ENCODE measurements at regions not wholly inside any gene's neighbourhood (a gene's known extent, or its start where the extent isn't known, plus 50 kb on each side); places are given as distances from the start of the nearest gene placed in this dataset.

GRCh38 chr4:106503116-106504050 lies 134.8 kb upstream of the GIMD1 start:
- DNase-seq, result no peak

GRCh38 chr4:106502106-106502699 lies 133.6 kb upstream of the GIMD1 start:
- peak; percentile 29 for DNase-seq

- DNase-seq, result no peak
These were observed 128.7 kb upstream of the GIMD1 start for GRCh38 chr4:106497271-106497670.

GRCh38 chr4:106496061-106496460 lies 127.5 kb upstream of the GIMD1 start:
- DNase-seq, result no peak

- DNase-seq, result no peak
These were observed 126.9 kb upstream of the GIMD1 start for GRCh38 chr4:106495476-106495875.

GRCh38 chr4:106494066-106494465 lies 125.5 kb upstream of the GIMD1 start:
- DNase-seq, result no peak

GRCh38 chr4:106493086-106493485 lies 124.5 kb upstream of the GIMD1 start:
- DNase-seq, result no peak

- no peak for DNase-seq
These were observed 118.0 kb upstream of the GIMD1 start for GRCh38 chr4:106486533-106486932.

- no peak for DNase-seq
These were observed 113.2 kb upstream of the GIMD1 start for GRCh38 chr4:106481801-106482200.

- DNase-seq, result no peak
These were observed 109.6 kb upstream of the GIMD1 start for GRCh38 chr4:106478152-106478551.

GRCh38 chr4:106476741-106477140 lies 108.2 kb upstream of the GIMD1 start:
- DNase-seq, result no peak

- no peak for DNase-seq
These were observed 104.9 kb upstream of the GIMD1 start for GRCh38 chr4:106473515-106473914.

GRCh38 chr4:106471151-106471550 lies 102.6 kb upstream of the GIMD1 start:
- no peak for DNase-seq

- DNase-seq, result no peak
These were observed 95.0 kb upstream of the GIMD1 start for GRCh38 chr4:106463622-106464021.

GRCh38 chr4:106454581-106454980 lies 86.0 kb upstream of the GIMD1 start:
- DNase-seq, result no peak

- DNase-seq, result no peak
These were observed 85.4 kb upstream of the GIMD1 start for GRCh38 chr4:106454021-106454420.

- DNase-seq, result no peak
These were observed 82.5 kb upstream of the GIMD1 start for GRCh38 chr4:106451091-106451490.

GRCh38 chr4:106450249-106450648 lies 81.7 kb upstream of the GIMD1 start:
- DNase-seq, result no peak

GRCh38 chr4:106444557-106444956 lies 76.0 kb upstream of the GIMD1 start:
- DNase-seq, result no peak

GRCh38 chr4:106430797-106431196 lies 62.2 kb upstream of the GIMD1 start:
- no peak for DNase-seq

- DNase-seq, result no peak
These were observed 61.3 kb upstream of the GIMD1 start for GRCh38 chr4:106429885-106430284.

- no peak for DNase-seq
These were observed 57.5 kb upstream of the GIMD1 start for GRCh38 chr4:106426069-106426468.

- DNase-seq, result no peak
These were observed 57.0 kb upstream of the GIMD1 start for GRCh38 chr4:106425576-106425975.

- no peak for DNase-seq
These were observed 55.8 kb upstream of the GIMD1 start for GRCh38 chr4:106424426-106424825.
